ENCODE measurements at regions not wholly inside any gene's neighbourhood (a gene's known extent, or its start where the extent isn't known, plus 50 kb on each side); places are given as distances from the start of the nearest gene placed in this dataset.
A peak's percentile ranks its signal among the peaks of the same experiment; 100 is the strongest.

GRCh38 chr4:155442267-155443105, 65.7 kb upstream of the MAP9 start:
- TF ChIP-seq EP300 (IDR thresholded peaks at IDR 0.05), result no peak
- TF ChIP-seq, protein P1, sequence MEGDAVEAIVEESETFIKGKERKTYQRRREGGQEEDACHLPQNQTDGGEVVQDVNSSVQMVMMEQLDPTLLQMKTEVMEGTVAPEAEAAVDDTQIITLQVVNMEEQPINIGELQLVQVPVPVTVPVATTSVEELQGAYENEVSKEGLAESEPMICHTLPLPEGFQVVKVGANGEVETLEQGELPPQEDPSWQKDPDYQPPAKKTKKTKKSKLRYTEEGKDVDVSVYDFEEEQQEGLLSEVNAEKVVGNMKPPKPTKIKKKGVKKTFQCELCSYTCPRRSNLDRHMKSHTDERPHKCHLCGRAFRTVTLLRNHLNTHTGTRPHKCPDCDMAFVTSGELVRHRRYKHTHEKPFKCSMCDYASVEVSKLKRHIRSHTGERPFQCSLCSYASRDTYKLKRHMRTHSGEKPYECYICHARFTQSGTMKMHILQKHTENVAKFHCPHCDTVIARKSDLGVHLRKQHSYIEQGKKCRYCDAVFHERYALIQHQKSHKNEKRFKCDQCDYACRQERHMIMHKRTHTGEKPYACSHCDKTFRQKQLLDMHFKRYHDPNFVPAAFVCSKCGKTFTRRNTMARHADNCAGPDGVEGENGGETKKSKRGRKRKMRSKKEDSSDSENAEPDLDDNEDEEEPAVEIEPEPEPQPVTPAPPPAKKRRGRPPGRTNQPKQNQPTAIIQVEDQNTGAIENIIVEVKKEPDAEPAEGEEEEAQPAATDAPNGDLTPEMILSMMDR (IDR thresholded peaks at IDR 0.05), result peak; percentile 79 to 83
